HEK293 (cell line): ENCODE measurements at regions not wholly inside any gene's neighbourhood (a gene's known extent, or its start where the extent isn't known, plus 50 kb on each side); places are given as distances from the start of the nearest gene placed in this dataset.

Source experiments
- ZNF175 ChIP-seq: fragments of 450-650 bp; formaldehyde crosslinking; IDR thresholded peaks from 2 replicates; pipeline ENCODE4 v1.5.1; 2016; ENCODE audit warnings: missing biosample characterization, missing genetic modification characterization
- ZNF335 ChIP-seq: fragments of 450-650 bp; formaldehyde crosslinking; conservative IDR thresholded peaks from 2 replicates; pipeline ENCODE4 v1.5.1; 2016; ENCODE audit warnings: missing biosample characterization, missing genetic modification characterization
- ZNF501 ChIP-seq: fragments of 450-650 bp; formaldehyde crosslinking; IDR thresholded peaks from 2 replicates; pipeline ENCODE4 v1.5.1; 2016; ENCODE audit warnings: missing biosample characterization, missing genetic modification characterization
- TF ChIP-seq, protein P1 (sequence below): fragments of 450-650 bp; formaldehyde crosslinking; IDR thresholded peaks from 2 replicates; pipeline ENCODE4 v1.5.1; 2016; ENCODE audit warnings: missing biosample characterization, missing genetic modification characterization
- TF ChIP-seq, protein P2 (sequence below): fragments of 450-650 bp; formaldehyde crosslinking; IDR thresholded peaks from 2 replicates; pipeline ENCODE4 v1.5.1; 2016; ENCODE audit warnings: missing biosample characterization, missing genetic modification characterization

DNA sequence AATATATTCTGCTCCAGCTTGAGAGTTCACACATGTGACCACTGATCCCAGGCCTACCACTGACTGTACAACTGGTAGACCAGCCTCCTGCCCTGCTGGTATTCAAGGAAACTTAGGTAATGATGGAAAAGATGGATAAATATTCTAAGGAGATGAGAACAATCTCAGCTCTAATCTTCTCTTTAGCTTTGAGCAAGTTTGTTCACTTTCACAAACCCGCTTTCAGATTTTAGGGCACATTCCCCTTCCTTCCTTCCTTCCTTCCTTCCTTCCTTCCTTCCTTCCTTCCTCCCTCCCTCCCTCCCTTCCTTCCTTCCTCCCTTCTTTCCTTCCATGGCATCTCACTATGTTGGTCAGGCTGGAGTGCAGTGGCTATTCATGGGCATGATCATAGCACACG lies 88.2 kb upstream of the PHACTR1 start:
- TF ChIP-seq, protein P1, sequence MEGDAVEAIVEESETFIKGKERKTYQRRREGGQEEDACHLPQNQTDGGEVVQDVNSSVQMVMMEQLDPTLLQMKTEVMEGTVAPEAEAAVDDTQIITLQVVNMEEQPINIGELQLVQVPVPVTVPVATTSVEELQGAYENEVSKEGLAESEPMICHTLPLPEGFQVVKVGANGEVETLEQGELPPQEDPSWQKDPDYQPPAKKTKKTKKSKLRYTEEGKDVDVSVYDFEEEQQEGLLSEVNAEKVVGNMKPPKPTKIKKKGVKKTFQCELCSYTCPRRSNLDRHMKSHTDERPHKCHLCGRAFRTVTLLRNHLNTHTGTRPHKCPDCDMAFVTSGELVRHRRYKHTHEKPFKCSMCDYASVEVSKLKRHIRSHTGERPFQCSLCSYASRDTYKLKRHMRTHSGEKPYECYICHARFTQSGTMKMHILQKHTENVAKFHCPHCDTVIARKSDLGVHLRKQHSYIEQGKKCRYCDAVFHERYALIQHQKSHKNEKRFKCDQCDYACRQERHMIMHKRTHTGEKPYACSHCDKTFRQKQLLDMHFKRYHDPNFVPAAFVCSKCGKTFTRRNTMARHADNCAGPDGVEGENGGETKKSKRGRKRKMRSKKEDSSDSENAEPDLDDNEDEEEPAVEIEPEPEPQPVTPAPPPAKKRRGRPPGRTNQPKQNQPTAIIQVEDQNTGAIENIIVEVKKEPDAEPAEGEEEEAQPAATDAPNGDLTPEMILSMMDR (tag by site-specific recombination) = no peak
- TF ChIP-seq ZNF501 (tag by site-specific recombination) (no peak), ZNF335 (tag by site-specific recombination) (no peak), ZNF175 (tag by site-specific recombination) (no peak)
- TF ChIP-seq, protein P2, sequence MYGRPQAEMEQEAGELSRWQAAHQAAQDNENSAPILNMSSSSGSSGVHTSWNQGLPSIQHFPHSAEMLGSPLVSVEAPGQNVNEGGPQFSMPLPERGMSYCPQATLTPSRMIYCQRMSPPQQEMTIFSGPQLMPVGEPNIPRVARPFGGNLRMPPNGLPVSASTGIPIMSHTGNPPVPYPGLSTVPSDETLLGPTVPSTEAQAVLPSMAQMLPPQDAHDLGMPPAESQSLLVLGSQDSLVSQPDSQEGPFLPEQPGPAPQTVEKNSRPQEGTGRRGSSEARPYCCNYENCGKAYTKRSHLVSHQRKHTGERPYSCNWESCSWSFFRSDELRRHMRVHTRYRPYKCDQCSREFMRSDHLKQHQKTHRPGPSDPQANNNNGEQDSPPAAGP (tag by site-specific recombination) = no peak
